ENCODE measurements at regions not wholly inside any gene's neighbourhood (a gene's known extent, or its start where the extent isn't known, plus 50 kb on each side); places are given as distances from the start of the nearest gene placed in this dataset.

- no peaks in the 10 kb centered on the region for H3K36me3 ChIP-seq (ENCODE audit: control insufficient read depth, low read depth, low read length)
- H3K4me3 ChIP-seq (ENCODE audit: low read length), result no peak overlapping the region
- H3K27ac ChIP-seq (ENCODE audit: low read length), result no peak overlapping the region
- no peaks in the 10 kb centered on the region for H3K4me1 ChIP-seq (ENCODE audit: control insufficient read depth, low read depth, low read length)
- no peak overlapping the region for H3K9ac ChIP-seq (ENCODE audit: low read length)
- H3K9me3 ChIP-seq (ENCODE audit: control insufficient read depth, low read depth, low read length), result no peaks in the 10 kb centered on the region
- H3K27me3 ChIP-seq (ENCODE audit: control insufficient read depth, insufficient read depth, low read length), result no peaks in the 10 kb centered on the region
Observed at GRCh38 chr5:3736926-3737325, 141.3 kb downstream of the IRX1 start.

DNA sequence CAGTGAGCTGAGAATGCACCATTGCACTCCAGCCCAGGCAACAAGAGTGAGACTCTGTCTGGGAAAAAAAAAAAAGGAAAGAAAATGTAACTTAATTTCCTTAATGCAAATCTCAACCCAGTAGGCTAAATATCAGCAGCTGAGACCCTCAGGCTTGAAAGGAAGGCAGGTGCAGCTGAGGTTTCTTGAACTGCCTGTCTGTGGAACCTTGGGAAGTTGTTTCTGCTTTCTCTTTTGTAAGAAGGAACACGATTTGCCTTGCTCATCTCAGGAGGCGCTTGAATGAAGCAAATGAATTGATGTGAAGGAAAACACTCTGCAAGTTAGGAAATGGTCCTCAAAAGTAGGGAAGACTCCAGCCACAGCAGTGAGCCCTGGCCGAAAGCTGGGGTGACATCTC, 143.3 kb downstream of the IRX1 start:
- no peak overlapping the region for H3K4me3 ChIP-seq (ENCODE audit: low read length)
- no peaks in the 10 kb centered on the region for H3K36me3 ChIP-seq (ENCODE audit: control insufficient read depth, low read depth, low read length)
- H3K4me1 ChIP-seq (ENCODE audit: control insufficient read depth, low read depth, low read length), result no peaks in the 10 kb centered on the region
- H3K9ac ChIP-seq (ENCODE audit: low read length), result no peak overlapping the region
- H3K27ac ChIP-seq (ENCODE audit: low read length), result no peak overlapping the region
- no peaks in the 10 kb centered on the region for H3K9me3 ChIP-seq (ENCODE audit: control insufficient read depth, low read depth, low read length)
- H3K27me3 ChIP-seq (ENCODE audit: control insufficient read depth, insufficient read depth, low read length), result no peaks in the 10 kb centered on the region

- Histone ChIP-seq H3K4me3 (ENCODE audit: low read length) (no peak overlapping the region), H3K27ac (ENCODE audit: low read length) (no peak overlapping the region), H3K36me3 (ENCODE audit: control insufficient read depth, low read depth, low read length) (no peaks in the 10 kb centered on the region), H3K4me1 (ENCODE audit: control insufficient read depth, low read depth, low read length) (no peaks in the 10 kb centered on the region), H3K9me3 (ENCODE audit: control insufficient read depth, low read depth, low read length) (no peaks in the 10 kb centered on the region), H3K27me3 (ENCODE audit: control insufficient read depth, insufficient read depth, low read length) (no peaks in the 10 kb centered on the region), H3K9ac (ENCODE audit: low read length) (no peak overlapping the region)
Observed at GRCh38 chr5:3740546-3741373, 145.1 kb downstream of the IRX1 start.

DNA sequence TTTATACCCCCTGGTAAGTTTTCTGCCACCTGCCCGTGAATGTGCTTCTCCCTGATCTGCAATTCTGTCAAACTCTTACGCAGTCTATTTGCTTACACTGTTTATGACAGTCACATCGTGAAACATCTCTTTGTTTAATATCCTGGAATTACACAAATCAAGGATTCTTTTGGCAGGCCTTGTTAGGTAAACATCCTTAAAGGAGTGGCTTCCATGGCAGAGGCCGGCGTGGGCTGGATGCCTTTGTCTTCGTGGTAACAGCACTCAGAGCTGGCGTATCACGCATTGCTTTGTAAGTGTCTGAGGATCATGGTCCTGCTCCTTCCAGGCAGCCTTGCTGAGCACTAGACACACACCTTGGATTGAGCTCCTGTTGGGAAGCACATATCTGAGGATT, 145.7 kb downstream of the IRX1 start:
- no peaks in the 10 kb centered on the region for H3K27me3 ChIP-seq (ENCODE audit: control insufficient read depth, insufficient read depth, low read length)
- no peak overlapping the region for H3K9ac ChIP-seq (ENCODE audit: low read length)
- no peak overlapping the region for H3K4me3 ChIP-seq (ENCODE audit: low read length)
- H3K4me1 ChIP-seq (ENCODE audit: control insufficient read depth, low read depth, low read length), result no peaks in the 10 kb centered on the region
- no peaks in the 10 kb centered on the region for H3K36me3 ChIP-seq (ENCODE audit: control insufficient read depth, low read depth, low read length)
- H3K9me3 ChIP-seq (ENCODE audit: control insufficient read depth, low read depth, low read length), result no peaks in the 10 kb centered on the region
- no peak overlapping the region for H3K27ac ChIP-seq (ENCODE audit: low read length)

DNA sequence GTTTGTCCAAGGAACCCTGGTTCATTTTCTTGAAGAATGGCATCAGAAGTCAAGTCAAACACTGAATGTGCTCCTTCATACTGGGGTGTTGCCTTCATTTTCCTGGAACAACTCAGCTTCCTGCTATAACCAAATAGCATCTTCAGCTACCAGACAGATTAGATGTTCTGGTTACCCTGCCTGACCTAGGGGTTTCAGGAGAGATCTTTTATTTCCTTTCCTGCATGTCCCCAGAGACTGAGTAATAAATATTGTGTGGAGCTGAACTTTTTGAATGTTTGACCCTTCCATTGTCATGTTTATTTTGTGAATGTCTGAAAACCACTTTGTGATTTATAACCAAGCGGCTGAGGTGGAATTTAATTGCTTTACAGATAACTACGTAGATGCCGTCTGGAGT, 147.1 kb downstream of the IRX1 start:
- no peaks in the 10 kb centered on the region for H3K36me3 ChIP-seq (ENCODE audit: control insufficient read depth, low read depth, low read length)
- H3K9me3 ChIP-seq (ENCODE audit: control insufficient read depth, low read depth, low read length), result peaks cover under 1% of the 10 kb centered on the region
- H3K4me3 ChIP-seq (ENCODE audit: low read length), result no peak overlapping the region
- no peak overlapping the region for H3K27ac ChIP-seq (ENCODE audit: low read length)
- no peaks in the 10 kb centered on the region for H3K4me1 ChIP-seq (ENCODE audit: control insufficient read depth, low read depth, low read length)
- H3K9ac ChIP-seq (ENCODE audit: low read length), result no peak overlapping the region
- H3K27me3 ChIP-seq (ENCODE audit: control insufficient read depth, insufficient read depth, low read length), result no peaks in the 10 kb centered on the region

DNA sequence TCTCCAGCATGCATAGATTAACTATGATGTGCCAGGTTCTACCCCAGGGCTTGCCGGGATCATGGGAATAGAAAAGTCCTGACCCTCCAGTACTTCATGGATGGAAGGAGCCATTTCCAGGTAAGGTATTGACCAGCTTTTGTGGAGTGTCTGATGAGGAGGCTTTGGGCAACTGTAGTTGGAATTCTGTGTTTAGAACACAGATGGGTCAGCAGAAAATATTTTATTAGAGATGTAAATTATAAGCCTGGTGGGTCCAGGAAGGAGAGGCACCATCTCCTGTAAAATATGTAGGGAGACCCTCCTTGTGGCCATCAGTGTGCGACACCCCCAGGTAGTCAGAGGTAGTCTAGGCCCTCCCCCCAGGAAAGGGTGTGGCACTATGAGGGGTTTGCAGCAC, 156.2 kb downstream of the IRX1 start:
- H3K27me3 ChIP-seq (ENCODE audit: control insufficient read depth, insufficient read depth, low read length), result no peaks in the 10 kb centered on the region
- H3K36me3 ChIP-seq (ENCODE audit: control insufficient read depth, low read depth, low read length), result no peaks in the 10 kb centered on the region
- peaks cover 4% of the 10 kb centered on the region for H3K4me1 ChIP-seq (ENCODE audit: control insufficient read depth, low read depth, low read length)
- no peak overlapping the region for H3K27ac ChIP-seq (ENCODE audit: low read length)
- peaks cover 6% of the 10 kb centered on the region for H3K9me3 ChIP-seq (ENCODE audit: control insufficient read depth, low read depth, low read length)
- no peak overlapping the region for H3K4me3 ChIP-seq (ENCODE audit: low read length)
- H3K9ac ChIP-seq (ENCODE audit: low read length), result no peak overlapping the region

DNA sequence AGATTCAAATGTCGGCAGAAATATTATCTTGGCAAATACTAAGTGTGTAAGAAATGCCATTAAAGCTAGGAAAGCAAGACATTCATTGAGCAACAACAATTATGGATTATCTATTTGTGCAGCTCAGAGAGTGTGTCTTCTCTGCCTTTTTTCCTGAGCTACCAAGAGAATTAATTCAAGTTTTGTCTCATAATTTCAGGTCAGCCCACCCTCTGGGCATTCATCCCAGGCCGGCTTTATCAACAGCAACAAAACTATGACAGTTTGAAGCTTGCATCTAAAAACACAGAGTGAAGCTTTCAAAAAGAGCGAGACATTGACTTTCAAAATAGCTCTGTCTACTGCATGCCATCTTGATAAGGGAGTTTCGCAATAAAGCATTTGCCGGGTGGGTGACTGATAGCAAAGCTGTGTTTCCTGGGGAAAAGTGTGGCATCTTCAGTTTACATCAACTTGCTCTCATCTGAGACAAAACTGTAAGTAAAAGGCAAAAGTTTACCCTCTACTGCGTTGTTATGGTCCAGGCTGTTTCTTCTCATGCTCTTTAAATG, 182.4 kb downstream of the IRX1 start:
- Histone ChIP-seq H3K4me1 (ENCODE audit: control insufficient read depth, low read depth, low read length) (peaks cover 11% of the 10 kb centered on the region), H3K27ac (ENCODE audit: low read length) (no peak overlapping the region), H3K9ac (ENCODE audit: low read length) (no peak overlapping the region), H3K9me3 (ENCODE audit: control insufficient read depth, low read depth, low read length) (no peaks in the 10 kb centered on the region), H3K4me3 (ENCODE audit: low read length) (no peak overlapping the region), H3K36me3 (ENCODE audit: control insufficient read depth, low read depth, low read length) (no peaks in the 10 kb centered on the region), H3K27me3 (ENCODE audit: control insufficient read depth, insufficient read depth, low read length) (no peaks in the 10 kb centered on the region)

DNA sequence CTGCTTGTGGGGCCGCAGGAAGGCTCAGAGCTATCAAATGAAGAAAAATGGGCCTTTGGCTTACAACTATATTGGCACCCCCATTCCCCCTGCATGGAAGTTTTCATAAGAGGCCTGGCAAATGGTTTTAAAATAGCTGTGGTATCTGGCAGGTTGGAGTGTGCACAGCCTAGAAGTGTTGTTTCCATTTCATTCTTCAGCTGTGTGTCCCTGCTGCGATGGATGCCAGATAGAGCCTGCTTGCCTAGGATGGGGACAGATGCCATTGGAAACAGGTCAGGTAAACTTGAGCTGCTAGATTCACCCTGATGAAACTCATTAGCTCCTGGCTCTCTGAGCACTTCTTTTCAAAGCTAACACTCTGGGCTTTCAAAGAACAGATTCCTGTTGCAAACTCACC, 183.3 kb downstream of the IRX1 start:
- Histone ChIP-seq H3K27ac (ENCODE audit: low read length) (no peak overlapping the region), H3K9me3 (ENCODE audit: control insufficient read depth, low read depth, low read length) (no peaks in the 10 kb centered on the region), H3K4me3 (ENCODE audit: low read length) (no peak overlapping the region), H3K27me3 (ENCODE audit: control insufficient read depth, insufficient read depth, low read length) (no peaks in the 10 kb centered on the region), H3K4me1 (ENCODE audit: control insufficient read depth, low read depth, low read length) (peaks cover 11% of the 10 kb centered on the region), H3K36me3 (ENCODE audit: control insufficient read depth, low read depth, low read length) (no peaks in the 10 kb centered on the region), H3K9ac (ENCODE audit: low read length) (no peak overlapping the region)

DNA sequence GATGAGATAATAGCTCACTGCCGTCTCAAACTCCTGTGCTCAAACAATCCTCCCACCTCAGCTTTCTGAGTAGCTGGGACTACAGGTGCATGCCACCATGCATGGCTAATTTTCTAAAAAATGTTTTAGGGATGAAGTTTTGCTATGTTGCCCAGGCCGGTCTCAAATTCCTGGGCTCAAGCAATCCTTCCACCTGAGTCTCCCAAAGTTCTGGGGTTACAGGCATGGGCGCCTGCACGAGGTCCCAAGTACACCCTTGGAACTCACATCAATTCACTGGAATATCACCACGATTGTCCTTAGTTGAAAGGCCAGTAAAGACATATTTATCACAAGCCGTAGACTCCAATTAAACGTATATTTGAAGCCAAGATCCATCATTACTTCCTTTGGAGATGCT, 184.6 kb downstream of the IRX1 start:
- Histone ChIP-seq H3K27ac (ENCODE audit: low read length) (no peak overlapping the region), H3K9ac (ENCODE audit: low read length) (no peak overlapping the region), H3K27me3 (ENCODE audit: control insufficient read depth, insufficient read depth, low read length) (no peaks in the 10 kb centered on the region), H3K4me1 (ENCODE audit: control insufficient read depth, low read depth, low read length) (peaks cover 11% of the 10 kb centered on the region), H3K9me3 (ENCODE audit: control insufficient read depth, low read depth, low read length) (no peaks in the 10 kb centered on the region), H3K4me3 (ENCODE audit: low read length) (no peak overlapping the region), H3K36me3 (ENCODE audit: control insufficient read depth, low read depth, low read length) (no peaks in the 10 kb centered on the region)

- Histone ChIP-seq H3K9ac (ENCODE audit: low read length) (no peak overlapping the region), H3K4me3 (ENCODE audit: low read length) (no peak overlapping the region), H3K27ac (ENCODE audit: low read length) (no peak overlapping the region), H3K27me3 (ENCODE audit: control insufficient read depth, insufficient read depth, low read length) (no peaks in the 10 kb centered on the region), H3K36me3 (ENCODE audit: control insufficient read depth, low read depth, low read length) (no peaks in the 10 kb centered on the region), H3K9me3 (ENCODE audit: control insufficient read depth, low read depth, low read length) (no peaks in the 10 kb centered on the region), H3K4me1 (ENCODE audit: control insufficient read depth, low read depth, low read length) (peaks cover 11% of the 10 kb centered on the region)
Observed at GRCh38 chr5:3780907-3781306, 185.3 kb downstream of the IRX1 start.

DNA sequence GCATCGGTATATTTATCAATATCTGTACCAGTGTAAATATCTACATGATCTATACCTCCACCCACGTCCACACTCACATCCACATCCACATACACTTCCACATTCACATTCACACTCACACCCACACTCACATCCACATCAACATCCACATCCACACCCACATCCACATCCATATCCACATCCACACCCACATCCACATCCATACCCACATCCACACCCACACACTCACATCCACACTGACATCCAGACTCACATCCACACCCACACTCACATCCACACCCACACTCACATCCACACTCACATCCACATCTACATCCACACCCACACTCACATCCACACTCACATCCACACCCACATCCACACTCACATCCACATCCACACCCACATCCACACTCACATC, 189.2 kb downstream of the IRX1 start:
- H3K27ac ChIP-seq (ENCODE audit: low read length), result no peak overlapping the region
- no peak overlapping the region for H3K9ac ChIP-seq (ENCODE audit: low read length)
- no peaks in the 10 kb centered on the region for H3K36me3 ChIP-seq (ENCODE audit: control insufficient read depth, low read depth, low read length)
- H3K9me3 ChIP-seq (ENCODE audit: control insufficient read depth, low read depth, low read length), result no peaks in the 10 kb centered on the region
- H3K4me1 ChIP-seq (ENCODE audit: control insufficient read depth, low read depth, low read length), result peaks cover 20% of the 10 kb centered on the region
- H3K27me3 ChIP-seq (ENCODE audit: control insufficient read depth, insufficient read depth, low read length), result peaks cover under 1% of the 10 kb centered on the region
- no peak overlapping the region for H3K4me3 ChIP-seq (ENCODE audit: low read length)

GRCh38 chr5:3786165-3786564, 190.5 kb downstream of the IRX1 start:
- Histone ChIP-seq H3K27ac (ENCODE audit: low read length) (no peak overlapping the region), H3K9me3 (ENCODE audit: control insufficient read depth, low read depth, low read length) (no peaks in the 10 kb centered on the region), H3K4me3 (ENCODE audit: low read length) (no peak overlapping the region), H3K27me3 (ENCODE audit: control insufficient read depth, insufficient read depth, low read length) (peaks cover 4% of the 10 kb centered on the region), H3K4me1 (ENCODE audit: control insufficient read depth, low read depth, low read length) (peaks cover 20% of the 10 kb centered on the region), H3K36me3 (ENCODE audit: control insufficient read depth, low read depth, low read length) (no peaks in the 10 kb centered on the region), H3K9ac (ENCODE audit: low read length) (no peak overlapping the region)
